HG02885 (cell line): ENCODE measurements at regions not wholly inside any gene's neighbourhood (a gene's known extent, or its start where the extent isn't known, plus 50 kb on each side); places are given as distances from the start of the nearest gene placed in this dataset.

Source experiments
- ATAC-seq: cut with Tn5 transposase; IDR thresholded peaks from one replicate; pipeline ENCODE4 v1.9.1; 2021; ENCODE audit warnings: mild to moderate bottlenecking; ENCODE audit not compliant: unreplicated experiment, poor library complexity

GRCh38 chr18:8962855-8963635 is 139.5 kb upstream of the NDUFV2 start:
- no peak for ATAC-seq

GRCh38 chr18:8963876-8964275 is 138.6 kb upstream of the NDUFV2 start:
- no peak for ATAC-seq

GRCh38 chr18:8965398-8965797 is 137.1 kb upstream of the NDUFV2 start:
- no peak for ATAC-seq

GRCh38 chr18:8966821-8967220 is 135.7 kb upstream of the NDUFV2 start:
- ATAC-seq: no peak

- ATAC-seq: peak; percentile 70
Measured at GRCh38 chr18:8967573-8967972, 134.9 kb upstream of the NDUFV2 start.

GRCh38 chr18:8969639-8970390 is 132.7 kb upstream of the NDUFV2 start:
- no peak for ATAC-seq

- no peak for ATAC-seq
Measured at GRCh38 chr18:8970843-8971242, 131.7 kb upstream of the NDUFV2 start.

GRCh38 chr18:8972116-8972515 is 130.4 kb upstream of the NDUFV2 start:
- ATAC-seq: no peak

GRCh38 chr18:8974279-8974678 is 128.2 kb upstream of the NDUFV2 start:
- no peak for ATAC-seq

GRCh38 chr18:8974696-8975095 is 127.8 kb upstream of the NDUFV2 start:
- no peak for ATAC-seq

GRCh38 chr18:8975624-8976023 is 126.9 kb upstream of the NDUFV2 start:
- ATAC-seq: no peak

GRCh38 chr18:8976606-8977005 is 125.9 kb upstream of the NDUFV2 start:
- no peak for ATAC-seq

GRCh38 chr18:8977166-8977565 is 125.3 kb upstream of the NDUFV2 start:
- no peak for ATAC-seq

- no peak for ATAC-seq
Measured at GRCh38 chr18:8977701-8978100, 124.8 kb upstream of the NDUFV2 start.

GRCh38 chr18:8978394-8978793 is 124.1 kb upstream of the NDUFV2 start:
- no peak for ATAC-seq

- ATAC-seq: no peak
Measured at GRCh38 chr18:8979258-8979988, 123.1 kb upstream of the NDUFV2 start.

GRCh38 chr18:8980496-8980895 is 122.0 kb upstream of the NDUFV2 start:
- ATAC-seq: no peak

GRCh38 chr18:8980918-8981317 is 121.6 kb upstream of the NDUFV2 start:
- no peak for ATAC-seq

- peak; percentile 66 for ATAC-seq
Measured at GRCh38 chr18:8982416-8983183, 119.9 kb upstream of the NDUFV2 start.

GRCh38 chr18:8983195-8983594 is 119.3 kb upstream of the NDUFV2 start:
- ATAC-seq: no peak
